ENCODE measurements at regions not wholly inside any gene's neighbourhood (a gene's known extent, or its start where the extent isn't known, plus 50 kb on each side); places are given as distances from the start of the nearest gene placed in this dataset.

DNA sequence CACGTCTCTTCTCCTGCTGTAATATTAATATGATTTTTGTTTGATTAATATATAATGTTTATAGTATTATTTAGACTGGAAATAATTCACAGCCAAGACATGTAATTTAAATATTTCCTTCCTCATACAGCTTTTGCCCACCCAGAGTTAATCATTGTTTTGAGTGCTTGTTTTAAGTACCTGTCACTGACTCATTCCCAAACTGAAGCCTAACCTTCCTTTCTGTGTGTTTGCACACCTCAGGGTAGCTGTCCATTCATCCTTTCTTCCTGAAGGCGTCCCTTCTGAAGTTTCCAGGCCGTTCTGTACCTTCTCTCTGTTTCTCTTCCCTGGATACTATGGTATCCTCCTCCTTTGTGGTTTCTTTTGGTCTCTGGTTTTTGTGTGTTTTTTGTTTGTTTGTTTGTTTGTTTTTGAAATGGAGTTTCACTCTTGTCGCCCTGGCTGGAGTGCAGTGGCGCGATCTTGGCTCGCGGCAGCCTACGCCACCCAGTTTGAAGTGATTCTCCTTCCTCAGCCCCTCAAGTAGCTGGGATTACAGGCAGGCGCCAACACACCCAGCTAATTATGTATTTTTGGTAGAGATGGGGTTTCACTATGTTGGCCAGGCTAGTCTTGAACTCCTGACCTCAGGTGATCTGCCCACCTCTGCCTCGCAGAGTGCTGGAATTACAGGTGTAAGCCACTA is 312.4 kb downstream of the DOCK8 start:
- TF ChIP-seq, protein P1, sequence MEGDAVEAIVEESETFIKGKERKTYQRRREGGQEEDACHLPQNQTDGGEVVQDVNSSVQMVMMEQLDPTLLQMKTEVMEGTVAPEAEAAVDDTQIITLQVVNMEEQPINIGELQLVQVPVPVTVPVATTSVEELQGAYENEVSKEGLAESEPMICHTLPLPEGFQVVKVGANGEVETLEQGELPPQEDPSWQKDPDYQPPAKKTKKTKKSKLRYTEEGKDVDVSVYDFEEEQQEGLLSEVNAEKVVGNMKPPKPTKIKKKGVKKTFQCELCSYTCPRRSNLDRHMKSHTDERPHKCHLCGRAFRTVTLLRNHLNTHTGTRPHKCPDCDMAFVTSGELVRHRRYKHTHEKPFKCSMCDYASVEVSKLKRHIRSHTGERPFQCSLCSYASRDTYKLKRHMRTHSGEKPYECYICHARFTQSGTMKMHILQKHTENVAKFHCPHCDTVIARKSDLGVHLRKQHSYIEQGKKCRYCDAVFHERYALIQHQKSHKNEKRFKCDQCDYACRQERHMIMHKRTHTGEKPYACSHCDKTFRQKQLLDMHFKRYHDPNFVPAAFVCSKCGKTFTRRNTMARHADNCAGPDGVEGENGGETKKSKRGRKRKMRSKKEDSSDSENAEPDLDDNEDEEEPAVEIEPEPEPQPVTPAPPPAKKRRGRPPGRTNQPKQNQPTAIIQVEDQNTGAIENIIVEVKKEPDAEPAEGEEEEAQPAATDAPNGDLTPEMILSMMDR (conservative IDR thresholded peaks at IDR 0.05) = no peak
- TF ChIP-seq ZFX (IDR thresholded peaks at IDR 0.05) = no peak

All from C4-2B (cell line).